ENCODE measurements at regions not wholly inside any gene's neighbourhood (a gene's known extent, or its start where the extent isn't known, plus 50 kb on each side); places are given as distances from the start of the nearest gene placed in this dataset.
A peak's percentile ranks its signal among the peaks of the same experiment; 100 is the strongest.
"Not testable (repeated sequence)": the region's sequence is repeated elsewhere in the genome, so short reads cannot be mapped to it uniquely, and the experiment has no call there.

DNA sequence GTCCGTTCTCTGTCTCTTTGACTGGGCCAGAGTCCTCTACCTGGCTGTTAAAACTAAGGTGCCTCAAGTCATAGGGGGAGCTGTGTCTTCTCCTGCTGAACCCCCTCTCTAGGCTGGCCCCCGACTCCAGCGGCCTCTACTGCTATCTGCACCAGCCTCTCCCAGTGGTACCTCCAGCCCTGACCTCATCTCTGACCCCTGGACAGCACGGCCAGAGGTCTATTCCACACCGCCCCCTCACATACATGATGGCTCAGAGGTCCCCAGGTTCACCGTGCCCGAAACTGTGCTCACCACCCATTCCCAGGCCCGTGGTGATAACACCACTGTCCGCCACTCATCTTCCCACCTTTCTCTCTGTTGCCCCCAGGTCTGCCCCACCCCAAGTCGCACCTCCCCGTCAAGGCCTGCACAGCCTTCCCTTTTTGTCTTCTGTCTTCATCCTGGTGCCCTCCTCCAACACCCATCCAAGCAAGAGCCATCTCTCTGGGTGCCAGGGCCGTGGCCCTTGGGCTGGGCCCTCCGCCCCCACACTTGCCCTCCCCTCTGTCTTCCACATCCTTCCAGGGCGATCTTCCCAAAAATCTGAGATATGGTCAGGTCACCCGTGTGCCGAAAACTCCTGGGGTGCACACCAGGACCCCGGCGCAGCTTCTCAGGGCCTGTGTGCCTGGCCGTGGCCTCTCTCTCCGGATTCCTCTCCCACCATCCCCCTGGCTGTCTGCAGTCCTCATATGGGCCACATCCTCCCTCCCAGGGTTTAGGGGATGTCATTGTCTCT lies 134.4 kb upstream of the ID2 start:
- no peak for DNase-seq

DNA sequence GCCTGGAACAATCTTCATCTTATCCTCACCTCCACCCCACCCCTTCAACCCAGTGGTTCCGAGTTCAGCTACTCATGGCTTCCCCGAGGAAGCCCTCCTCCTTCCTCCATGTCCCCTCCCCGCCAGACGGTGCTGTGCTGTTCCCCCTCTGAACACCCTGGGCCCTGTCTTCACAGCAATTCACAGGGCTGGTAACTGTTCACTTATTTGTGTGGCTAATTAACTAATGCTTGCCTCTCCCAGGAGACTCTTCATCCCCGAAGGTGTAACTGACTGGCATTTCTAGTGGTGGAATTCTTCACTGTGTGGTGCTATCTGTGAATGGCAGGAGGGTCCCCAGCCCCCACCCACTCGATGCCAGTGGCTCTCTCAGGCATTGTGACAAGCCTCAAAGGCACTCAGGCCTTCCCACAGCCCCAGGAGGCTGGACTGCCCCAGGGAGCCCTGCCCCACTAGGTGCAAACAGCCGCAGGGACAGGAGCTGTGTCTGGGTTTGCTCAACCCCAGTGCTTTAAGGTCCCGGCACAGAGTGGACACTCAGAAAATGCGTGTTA lies 133.7 kb upstream of the ID2 start:
- DNase-seq: no peak

DNA sequence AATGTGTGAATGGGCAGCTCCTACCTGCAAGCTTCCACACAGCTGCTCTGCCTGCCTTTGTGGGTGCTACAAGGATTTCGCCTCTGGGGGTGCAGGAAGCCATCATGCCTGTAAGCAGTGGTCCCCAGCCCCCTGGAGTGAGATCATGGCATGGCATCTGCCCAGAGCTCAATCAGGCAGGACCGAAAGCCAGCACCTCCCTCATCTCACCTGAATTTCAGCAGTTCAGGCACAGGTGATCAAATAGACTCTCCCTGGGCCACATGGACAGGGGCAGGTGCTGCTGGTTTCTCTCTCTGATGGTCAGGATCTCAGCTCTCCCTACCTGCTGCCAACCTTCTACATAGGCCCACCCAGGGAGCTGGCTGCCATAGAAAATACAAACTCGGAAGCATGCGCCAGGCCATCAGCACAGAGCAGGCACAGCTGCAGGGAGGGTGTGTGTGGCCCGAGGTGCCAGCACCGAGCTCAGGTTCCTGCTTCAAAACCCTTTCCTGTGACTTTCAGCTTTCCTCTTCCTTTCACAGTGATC lies 133.2 kb upstream of the ID2 start:
- no peak for DNase-seq

DNA sequence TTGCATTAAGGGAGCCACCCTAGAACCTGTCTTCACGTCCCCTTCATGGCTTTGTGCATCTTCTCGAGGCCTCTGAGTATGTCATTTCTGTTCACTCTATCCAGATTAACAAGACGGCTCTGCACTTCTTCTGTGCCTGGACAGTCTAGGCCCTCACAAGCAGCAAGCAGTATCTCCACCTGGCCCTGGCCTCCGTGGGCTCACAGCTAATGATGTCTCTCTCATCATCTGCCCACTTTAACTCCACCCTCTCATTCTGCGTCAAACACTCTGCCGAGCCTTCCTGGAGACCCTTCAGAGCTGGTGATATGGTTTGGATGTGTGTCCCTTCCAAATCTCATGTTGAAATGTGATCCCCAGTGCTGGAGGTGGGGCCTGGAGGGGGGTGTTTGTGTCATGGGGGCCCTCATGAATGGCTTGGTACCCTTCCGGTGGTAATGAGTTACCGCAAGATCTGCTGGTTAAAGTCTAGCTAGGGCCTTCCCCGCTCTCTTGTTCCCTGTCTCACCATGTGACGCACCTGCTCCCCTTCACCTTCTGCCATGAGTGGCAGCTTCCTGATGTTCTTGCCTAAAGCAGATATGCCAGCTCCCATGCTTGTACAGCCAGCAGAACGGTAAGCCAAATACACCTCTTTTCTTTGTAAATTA lies 132.5 kb upstream of the ID2 start:
- no peak for DNase-seq

DNA sequence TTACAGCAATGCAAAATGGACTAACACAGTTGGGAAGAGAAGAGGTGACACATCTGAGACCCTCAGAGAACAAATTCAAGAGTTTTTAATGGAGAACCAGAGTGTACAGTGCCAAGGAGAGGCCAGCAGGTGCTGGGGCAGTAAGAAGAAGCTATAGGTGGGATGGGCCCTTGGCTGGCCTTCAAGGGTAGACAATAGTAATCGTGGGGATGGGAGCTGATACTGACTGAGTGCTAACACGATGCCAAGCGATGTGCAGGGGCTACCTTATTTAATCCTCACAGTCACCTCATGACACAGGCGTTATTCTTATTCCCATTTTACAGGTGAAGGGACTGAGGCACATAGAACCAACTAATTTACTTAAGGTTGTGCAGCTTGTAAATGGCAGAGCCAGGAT lies 131.9 kb upstream of the ID2 start:
- no peak for DNase-seq

DNA sequence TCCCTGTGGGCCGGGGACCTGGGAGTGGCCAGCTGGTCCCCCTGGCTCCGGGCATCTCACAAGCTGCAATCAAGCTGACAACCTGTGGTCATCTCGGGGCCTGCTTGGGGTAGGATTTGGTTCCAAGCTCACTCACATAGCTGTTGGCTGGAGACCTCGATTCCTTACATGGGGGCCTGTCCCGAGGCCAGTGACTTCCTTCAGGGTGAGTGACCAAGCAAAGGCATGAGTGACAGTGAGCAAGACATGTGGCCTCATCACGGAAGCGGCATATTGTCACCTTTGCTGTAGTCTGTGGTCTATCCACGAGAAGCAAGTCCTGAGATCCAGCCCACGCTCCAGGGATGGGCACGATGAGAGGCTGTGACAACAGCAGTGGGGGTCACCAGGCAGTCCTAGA lies 131.4 kb upstream of the ID2 start:
- no peak for DNase-seq

DNA sequence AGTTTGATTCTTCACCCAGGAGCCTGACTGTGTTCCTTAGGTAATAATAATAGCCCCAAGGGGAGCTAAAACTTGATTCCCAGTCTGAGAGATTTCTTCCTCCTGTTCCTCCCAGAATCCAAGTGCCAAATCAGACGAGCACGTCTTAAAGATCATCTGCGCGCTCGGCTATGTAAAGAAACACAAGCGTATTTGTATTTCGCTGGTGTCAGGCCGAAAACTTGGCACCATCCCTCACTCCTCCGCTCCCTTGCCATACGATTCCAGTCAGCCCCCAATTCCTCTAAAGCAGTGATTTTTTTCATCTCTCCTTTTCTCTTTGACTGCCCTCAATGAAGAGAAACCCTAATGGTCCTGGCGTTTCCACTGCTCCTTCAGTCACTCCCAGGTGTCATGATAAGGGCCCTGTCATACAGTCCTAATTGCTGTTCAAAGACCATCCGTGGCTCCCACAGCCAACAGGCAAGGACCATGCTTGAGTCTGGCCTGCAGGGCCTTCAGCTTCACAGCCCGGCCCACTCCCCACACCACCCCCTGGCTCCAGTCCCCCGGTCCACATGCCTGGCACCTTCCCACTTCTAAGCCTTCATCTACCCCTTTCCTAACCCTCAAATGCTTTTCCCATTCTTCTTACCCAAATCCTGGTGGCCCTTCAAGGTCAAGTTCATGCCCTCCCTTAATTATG lies 130.8 kb upstream of the ID2 start:
- no peak for DNase-seq

DNA sequence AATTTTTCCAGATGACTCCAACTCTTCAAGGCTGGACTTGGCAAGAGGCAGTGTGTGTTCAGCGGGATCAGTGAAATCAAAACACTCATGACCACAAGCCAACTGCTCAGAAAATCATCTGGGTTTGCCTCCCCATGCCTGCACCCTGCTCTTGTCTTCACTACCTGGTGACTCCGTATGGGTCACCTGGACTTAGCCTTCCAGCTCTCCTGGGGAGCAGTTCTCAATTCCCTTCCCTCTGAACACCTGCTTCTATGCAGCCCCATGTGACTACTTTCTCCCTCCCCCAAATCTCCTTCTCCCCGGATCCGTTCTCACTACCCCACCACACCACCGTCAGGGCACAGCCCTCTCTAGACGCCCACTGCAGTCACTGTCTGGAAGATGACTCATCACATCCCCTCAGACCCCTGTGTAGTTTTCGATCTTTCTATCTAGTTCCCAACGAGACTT lies 130.2 kb upstream of the ID2 start:
- DNase-seq: peak in 1 of 4 experiments; percentile 16

DNA sequence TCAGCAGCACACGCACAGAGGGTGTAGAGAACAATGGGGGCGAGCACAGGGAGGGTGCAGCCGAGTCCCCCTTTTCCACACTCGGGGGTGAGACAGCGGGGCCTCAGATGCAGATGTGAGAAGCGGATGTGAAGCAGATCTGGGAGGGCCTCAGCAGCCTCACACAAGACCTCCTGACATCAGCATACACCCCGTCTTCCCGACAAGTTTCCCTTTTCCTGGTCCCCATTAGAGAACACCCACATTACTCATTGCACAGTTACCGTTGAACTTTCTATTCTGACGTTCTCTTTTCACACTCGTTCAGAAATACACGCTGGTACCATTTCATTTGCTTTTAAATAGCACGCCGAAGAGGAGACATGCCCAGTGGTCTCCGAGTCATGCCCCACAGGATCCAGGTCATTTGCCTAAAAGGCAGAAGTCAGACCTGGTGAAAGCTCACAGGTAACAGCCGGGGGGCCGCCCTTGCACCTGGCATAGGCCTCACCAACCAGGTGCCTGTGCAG lies 129.5 kb upstream of the ID2 start:
- no peak for DNase-seq

DNA sequence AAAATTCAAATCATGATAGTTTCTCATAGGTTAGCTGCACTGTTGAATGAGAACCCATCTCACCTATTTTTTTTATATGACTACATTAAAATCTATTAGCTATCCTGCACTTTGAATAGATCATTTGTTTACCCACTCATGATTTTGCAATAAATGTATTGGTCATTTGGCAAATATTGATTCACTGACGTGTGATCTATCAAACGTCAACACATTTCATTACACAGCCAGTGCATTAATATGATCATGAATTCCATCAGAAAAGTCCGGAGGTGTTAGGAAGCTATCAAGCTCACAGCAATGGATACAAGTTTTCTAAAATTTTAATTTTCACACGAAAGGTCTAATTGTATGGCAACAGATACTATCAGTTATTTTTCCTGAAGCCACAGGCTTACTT lies 128.2 kb upstream of the ID2 start:
- DNase-seq: no peak

DNA sequence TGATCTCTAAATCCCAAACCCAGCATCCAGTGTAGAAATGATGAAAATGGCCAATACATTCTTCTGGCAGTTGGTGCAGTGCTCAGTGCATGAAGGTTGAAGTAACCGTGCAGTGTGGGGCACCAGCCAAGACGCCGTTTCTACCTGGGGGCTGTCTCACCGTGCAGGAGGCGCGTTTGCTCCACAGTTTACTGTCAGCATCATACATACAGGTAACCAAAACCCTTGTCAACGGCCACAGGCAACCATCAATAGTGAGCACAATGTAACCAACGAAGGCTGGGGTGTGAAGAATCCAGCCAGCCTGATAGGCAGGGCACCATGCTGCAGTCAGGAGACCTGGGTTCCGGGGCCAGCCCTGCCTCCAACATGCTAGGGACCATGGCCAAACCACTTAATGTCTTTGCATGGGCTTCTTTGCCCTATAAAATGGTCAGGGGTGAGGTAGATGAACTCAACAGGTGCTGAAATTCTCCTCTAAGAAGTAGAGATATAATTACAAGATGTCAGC lies 127.5 kb upstream of the ID2 start:
- no peak for DNase-seq

DNA sequence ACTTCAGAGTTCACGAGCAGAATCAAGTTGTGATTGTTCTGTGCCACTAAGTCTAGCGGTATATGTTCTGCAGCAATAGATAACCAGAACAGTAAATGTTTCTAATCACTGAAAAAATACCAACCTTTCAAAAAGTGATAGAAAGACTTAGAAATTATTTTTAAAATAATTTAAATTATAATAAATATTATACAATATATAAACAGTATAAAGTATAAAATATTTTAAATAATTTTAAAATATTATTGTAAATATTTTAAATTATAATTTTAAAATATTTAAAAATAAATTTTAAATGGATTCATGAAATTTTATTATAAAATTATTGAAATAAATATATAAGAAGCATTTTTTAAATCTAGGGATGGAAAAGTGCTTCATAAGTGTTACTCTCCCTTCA lies 126.3 kb upstream of the ID2 start:
- DNase-seq: no peak

DNA sequence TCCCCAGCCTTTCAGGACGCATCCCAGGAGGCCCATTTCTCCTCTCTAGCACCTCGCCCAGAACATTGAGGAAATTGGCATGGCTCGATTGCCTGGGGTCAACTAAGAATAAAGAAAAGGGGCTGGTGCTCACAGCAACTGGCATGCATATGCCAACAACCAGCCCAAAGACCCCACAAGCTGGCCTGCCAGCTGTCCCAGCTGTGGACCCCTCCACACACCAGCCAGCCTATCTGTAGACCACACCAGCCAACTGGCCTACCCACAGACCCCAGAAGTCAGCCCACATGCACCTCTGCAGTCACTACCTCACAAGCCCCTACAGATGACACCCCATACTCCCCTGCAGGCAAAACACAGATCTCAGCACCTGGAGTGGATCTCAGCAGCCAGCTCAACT lies 123.8 kb upstream of the ID2 start:
- no peak for DNase-seq

DNA sequence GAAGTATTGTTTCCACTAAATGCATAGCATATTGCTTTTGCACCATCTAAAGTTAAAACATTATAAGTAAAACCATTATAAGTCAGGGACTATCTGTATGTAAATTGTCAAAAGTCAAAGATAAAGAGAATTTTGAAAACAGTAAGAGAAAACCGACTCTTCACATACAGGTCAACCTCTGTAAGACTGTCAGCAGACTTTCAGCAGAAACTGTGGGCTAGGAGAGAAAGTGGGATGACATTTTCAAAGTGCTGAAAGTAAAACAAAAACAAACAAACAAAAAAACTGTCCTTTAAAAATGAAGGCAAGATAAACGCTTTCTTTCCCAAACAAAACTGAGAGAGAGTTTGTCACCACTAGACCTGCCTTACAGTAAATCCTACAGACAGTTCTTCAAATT lies 122.9 kb upstream of the ID2 start:
- no peak for DNase-seq

DNA sequence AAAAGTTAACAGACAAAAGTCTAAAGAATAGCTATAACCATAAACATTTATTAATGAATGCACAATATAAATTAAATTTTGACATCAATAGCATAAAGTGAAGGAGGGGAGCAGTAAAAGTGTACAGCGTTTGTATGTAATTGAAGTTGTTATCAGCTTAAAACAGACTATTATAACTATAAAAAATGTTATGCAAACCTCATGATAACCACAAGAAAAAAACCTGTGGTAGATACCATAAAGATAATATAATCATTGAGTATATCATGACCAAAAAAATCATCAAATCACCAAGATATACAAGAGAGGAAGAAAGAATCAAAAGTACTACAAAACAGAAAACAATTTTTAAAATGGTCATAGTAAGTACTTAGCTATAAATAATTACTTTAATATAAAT lies 122.1 kb upstream of the ID2 start:
- DNase-seq: no peak

DNA sequence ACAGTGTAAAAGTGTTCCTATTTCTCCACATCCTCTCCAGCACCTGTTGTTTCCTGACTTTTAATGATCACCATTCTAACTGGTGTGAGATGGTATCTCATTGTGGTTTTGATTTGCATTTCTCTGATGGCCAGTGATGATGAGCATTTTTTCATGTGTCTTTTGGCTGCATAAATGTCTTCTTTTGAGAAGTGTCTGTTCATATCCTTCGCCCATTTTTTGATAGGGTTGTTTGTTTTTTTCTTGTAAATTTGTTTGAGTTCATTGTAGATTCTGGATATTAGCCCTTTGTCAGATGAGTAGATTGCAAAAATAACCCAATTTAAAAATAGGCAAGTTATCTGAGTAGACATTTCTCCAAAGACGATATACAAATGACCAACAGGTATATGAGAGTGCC lies 120.2 kb upstream of the ID2 start:
- not testable (repeated sequence) for DNase-seq

DNA sequence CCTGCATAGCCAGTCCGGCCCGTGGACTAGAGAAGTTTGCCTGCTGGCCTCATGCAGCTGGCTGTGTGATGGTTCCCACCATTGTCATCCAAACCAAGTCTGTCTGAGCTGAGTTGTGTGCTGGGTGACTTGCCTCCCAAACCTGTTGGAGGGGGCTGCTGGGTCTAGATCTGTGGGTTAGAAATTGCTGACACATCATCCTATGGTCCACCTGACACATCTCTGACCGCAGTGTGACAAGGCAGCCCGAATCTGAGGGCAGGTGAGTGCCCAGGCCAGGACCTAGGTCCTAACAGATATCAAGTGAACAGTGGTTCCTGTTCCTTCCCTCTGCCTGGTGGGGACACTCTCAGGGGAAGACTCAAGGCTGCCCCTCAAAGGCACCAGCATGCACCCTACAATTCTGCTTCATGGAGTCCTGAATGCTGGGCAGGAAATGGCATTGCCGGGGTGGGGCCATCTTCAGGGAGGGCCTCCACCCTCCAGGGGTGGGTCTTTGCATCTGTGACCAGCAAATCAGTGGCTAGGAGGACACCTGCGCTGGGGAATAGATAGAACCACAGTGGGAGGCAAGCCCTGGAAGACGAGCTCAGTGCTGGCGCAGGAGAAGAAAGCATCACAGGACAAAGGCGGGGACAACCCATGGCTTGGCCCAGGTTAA lies 117.9 kb upstream of the ID2 start:
- DNase-seq: no peak

DNA sequence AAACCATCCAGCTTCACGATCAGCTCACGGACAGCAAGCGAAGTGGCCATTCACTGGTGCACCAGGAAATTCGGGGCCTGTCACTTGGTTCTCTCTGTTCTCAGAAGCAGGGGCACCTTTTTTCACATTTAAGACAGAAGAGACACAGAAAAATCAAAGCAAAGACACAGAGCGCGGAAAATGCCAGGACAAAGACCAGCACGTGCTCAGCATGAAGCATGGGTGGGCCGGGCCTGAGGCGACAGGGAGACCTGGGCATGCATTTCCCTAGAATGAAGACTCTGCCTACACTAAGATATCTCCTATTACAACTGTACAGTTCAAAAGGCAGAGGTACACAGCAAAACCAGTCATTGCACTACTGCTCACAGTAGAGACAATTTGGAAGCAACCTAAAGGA lies 117.4 kb upstream of the ID2 start:
- DNase-seq: no peak

DNA sequence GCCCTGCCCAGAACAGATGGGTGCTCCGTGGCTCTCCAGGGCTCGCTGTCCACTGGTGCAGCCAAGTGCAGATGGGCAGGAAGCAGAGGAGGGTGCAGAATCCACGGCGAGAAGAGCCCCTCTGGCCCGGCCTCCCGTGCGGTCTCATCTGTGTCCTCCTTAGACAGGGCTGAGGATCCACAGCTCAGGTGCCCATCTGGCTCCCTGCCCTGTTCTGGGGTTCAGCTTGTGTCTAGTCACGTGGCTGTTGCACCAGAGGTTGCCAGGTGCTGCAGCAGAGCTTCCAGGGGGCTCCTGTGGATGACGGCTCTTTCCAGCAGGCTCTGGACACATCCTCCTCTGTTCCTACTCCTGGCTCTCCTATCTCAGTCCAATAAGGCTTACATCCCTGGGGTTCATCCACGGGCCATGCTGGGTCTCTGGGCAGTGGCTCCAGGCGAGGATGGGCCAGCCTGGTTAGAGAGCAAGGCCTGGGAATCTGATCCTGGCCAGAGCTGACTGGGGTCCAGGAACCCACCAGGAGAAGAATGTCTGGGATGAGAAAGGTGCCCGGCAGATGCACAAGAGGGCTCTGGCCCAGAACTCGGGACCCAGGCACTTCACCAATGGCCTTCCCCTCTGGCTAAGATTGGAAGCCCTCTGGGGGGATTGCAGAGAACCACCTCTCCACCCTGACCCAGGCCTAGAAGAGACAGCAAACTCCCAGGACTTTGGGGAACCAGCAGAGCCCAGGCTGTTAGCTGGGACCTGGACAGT lies 116.3 kb upstream of the ID2 start:
- DNase-seq: no peak

DNA sequence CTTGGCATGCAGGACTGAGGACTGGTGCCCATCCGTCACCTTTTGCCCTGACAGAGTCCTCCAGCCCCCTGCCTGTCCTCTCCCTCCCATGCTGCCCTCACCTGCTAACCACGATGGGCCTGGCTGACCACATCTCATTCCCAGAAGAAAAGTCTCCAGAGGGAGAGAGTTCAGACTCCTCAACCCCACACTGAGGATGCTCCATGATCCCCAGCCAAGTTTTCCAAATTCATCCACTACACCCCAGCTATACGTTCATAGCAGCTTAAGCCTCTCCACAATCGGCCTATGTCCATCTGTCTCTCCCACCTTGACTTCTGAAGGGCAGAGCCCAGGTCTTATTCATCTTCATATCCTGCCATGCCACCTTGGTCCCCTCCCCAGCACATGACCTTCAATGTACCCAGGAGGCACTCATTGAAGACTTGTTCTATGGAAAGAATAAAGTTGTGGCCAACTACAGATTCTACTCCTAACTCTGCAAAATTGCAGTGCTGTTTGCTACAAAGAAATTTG lies 115.6 kb upstream of the ID2 start:
- no peak for DNase-seq

DNA sequence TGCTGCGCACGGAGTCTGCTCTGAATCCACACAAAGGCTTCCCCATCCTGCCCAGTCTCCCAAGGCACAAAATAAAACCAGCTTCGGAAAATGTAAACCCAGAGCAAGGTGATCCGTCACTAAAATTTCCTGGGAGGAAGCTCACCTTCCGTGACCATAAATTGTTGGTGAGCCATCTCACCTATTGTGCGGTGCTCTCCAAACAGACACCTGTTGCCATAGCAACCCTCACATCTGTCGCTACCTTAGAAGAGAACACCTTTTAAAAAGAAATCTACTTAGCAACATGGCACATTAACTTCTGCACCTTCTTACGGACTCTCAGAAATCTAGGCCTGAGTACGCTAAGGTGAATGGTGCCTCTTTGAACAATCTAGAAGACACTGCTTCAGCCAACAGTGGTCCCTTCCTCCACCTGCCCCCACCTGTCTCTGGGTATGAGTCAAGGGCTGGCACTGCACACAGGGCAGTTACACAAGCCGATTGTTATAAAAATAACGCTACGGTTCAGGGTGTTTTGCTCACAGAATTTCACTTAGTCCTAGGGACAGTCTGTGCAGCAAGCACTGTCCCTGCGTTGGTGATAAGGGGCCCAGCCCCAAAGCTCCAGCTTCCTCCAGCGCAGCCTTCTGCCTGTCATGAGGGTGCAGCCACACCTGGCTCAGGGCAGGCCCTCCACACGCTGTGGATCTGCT lies 114.9 kb upstream of the ID2 start:
- no peak for DNase-seq

All from suppressor macrophage (primary cell).